Neural cell (in vitro differentiated cells): ENCODE measurements at regions not wholly inside any gene's neighbourhood (a gene's known extent, or its start where the extent isn't known, plus 50 kb on each side); places are given as distances from the start of the nearest gene placed in this dataset.

ENCODE experiments used
- H2AFZ ChIP-seq: fragments of 200-600, 300-800 bp; sonication (generic), shearing (Covaris generic); 2 replicates; pipeline ENCODE4 v1.6.0; 2014; ENCODE audit warnings: low read depth, mild to moderate bottlenecking, antibody characterized with exemption, low read length, moderate library complexity
- H3F3A ChIP-seq: fragments of 200-600 bp; shearing (Covaris generic); 2 replicates; pipeline ENCODE4 v1.6.1; 2016; ENCODE audit warnings: mild to moderate bottlenecking, moderate library complexity, mixed read lengths, antibody characterized with exemption, low read length; ENCODE audit not compliant: insufficient read depth, poor library complexity, severe bottlenecking
- H3K27ac ChIP-seq: fragments of 200-600, 300-800 bp; sonication (generic), shearing (Covaris generic); 2 replicates; pipeline ENCODE4 v1.5.1; 2014; ENCODE audit warnings: mild to moderate bottlenecking, low read length, moderate library complexity
- H3K27me3 ChIP-seq: fragments of 300-800, 200-600 bp; sonication (generic), shearing (Covaris generic); 2 replicates; pipeline ENCODE4 v1.6.0; 2014; ENCODE audit warnings: mild to moderate bottlenecking, low read depth, low read length, moderate library complexity; ENCODE audit not compliant: insufficient read depth
- H3K36me3 ChIP-seq: fragments of 300-800, 200-600 bp; sonication (generic), shearing (Covaris generic); 2 replicates; pipeline ENCODE4 v1.5.1; 2014; ENCODE audit warnings: mild to moderate bottlenecking, antibody characterized with exemption, low read length, moderate library complexity; ENCODE audit not compliant: insufficient read depth
- H3K4me2 ChIP-seq: fragments of 300-800, 200-600 bp; sonication (generic), shearing (Covaris generic); 2 replicates; pipeline ENCODE4 v1.6.0; 2014; ENCODE audit warnings: mild to moderate bottlenecking, low read length
- H3K4me3 ChIP-seq: fragments of 300-800, 200-600 bp; sonication (generic), shearing (Covaris generic); 2 replicates; pipeline ENCODE4 v1.5.1; 2014; ENCODE audit warnings: mild to moderate bottlenecking, low read length, moderate library complexity
- H3K79me2 ChIP-seq: fragments of 200-600 bp; shearing (Covaris generic); replicated peaks from 2 replicates; pipeline ENCODE4 v1.6.0; 2014; ENCODE audit warnings: mild to moderate bottlenecking, low read length, moderate library complexity; ENCODE audit not compliant: insufficient read depth
- H3K9ac ChIP-seq: fragments of 300-800, 200-600 bp; sonication (generic), shearing (Covaris generic); 2 replicates; pipeline ENCODE4 v1.6.1; 2016; ENCODE audit warnings: mild to moderate bottlenecking, low read length, mixed read lengths
- H3K9me2 ChIP-seq: fragments of 200-600 bp; shearing (Covaris generic); 2 replicates; pipeline ENCODE4 v1.6.1; 2016; ENCODE audit warnings: mild to moderate bottlenecking, low read length, mixed read lengths; ENCODE audit not compliant: insufficient read depth
- H3K9me3 ChIP-seq: fragments of 200-600, 300-800 bp; sonication (generic), shearing (Covaris generic); 2 replicates; pipeline ENCODE4 v1.6.1; 2016; ENCODE audit warnings: mild to moderate bottlenecking, mixed run types, low read length, moderate library complexity, mixed read lengths
- H4K20me1 ChIP-seq: fragments of 200-600 bp; shearing (Covaris generic); 2 replicates; pipeline ENCODE4 v1.6.1; 2016; ENCODE audit warnings: mild to moderate bottlenecking, mixed run types; ENCODE audit not compliant: insufficient read depth
- CTCF ChIP-seq: fragments of 450-650 bp; IDR thresholded peaks from 2 replicates; pipeline ENCODE4 v1.5.1; 2014; ENCODE audit warnings: antibody characterized with exemption, mild to moderate bottlenecking, moderate library complexity; ENCODE audit not compliant: poor library complexity, severe bottlenecking
- EP300 ChIP-seq: fragments of 450-650 bp; conservative IDR thresholded peaks from 2 replicates; pipeline ENCODE4 v1.6.1; 2014; ENCODE audit warnings: antibody characterized with exemption, mild to moderate bottlenecking, moderate library complexity; ENCODE audit not compliant: poor library complexity, severe bottlenecking
- EZH2 ChIP-seq: fragments of 200-600, 300-800 bp; shearing (Covaris generic), sonication (generic); IDR thresholded peaks from 2 replicates; pipeline ENCODE4 v1.6.1; 2014; ENCODE audit warnings: antibody characterized with exemption, low read length, borderline replicate concordance, mild to moderate bottlenecking; ENCODE audit not compliant: insufficient read depth, poor library complexity, severe bottlenecking
- MXI1 ChIP-seq: fragments of 450-650 bp; conservative IDR thresholded peaks from 2 replicates; pipeline ENCODE4 v1.6.1; 2014; ENCODE audit warnings: antibody characterized with exemption, mild to moderate bottlenecking; ENCODE audit not compliant: poor library complexity, severe bottlenecking
- POLR2AphosphoS5 ChIP-seq: IDR thresholded peaks from 2 replicates; pipeline ENCODE4 v1.6.1; 2012
- RAD21 ChIP-seq: fragments of 450-650 bp; conservative IDR thresholded peaks from 2 replicates; pipeline ENCODE4 v1.6.1; 2014; ENCODE audit warnings: antibody characterized with exemption, mild to moderate bottlenecking, moderate library complexity
- REST ChIP-seq: IDR thresholded peaks from 2 replicates; pipeline ENCODE4 v1.6.1; 2012; ENCODE audit warnings: borderline replicate concordance
- SMC3 ChIP-seq: fragments of 450-650 bp; conservative IDR thresholded peaks from 2 replicates; pipeline ENCODE4 v1.6.1; 2014; ENCODE audit warnings: antibody characterized with exemption, mild to moderate bottlenecking, moderate library complexity; ENCODE audit not compliant: poor library complexity
- TAF1 ChIP-seq: IDR thresholded peaks from 2 replicates; pipeline ENCODE4 v1.6.1; 2012; ENCODE audit warnings: low read depth

- Histone ChIP-seq H3F3A (no peaks in the 10 kb centered on the region), H3K36me3 (no peaks in the 10 kb centered on the region), H3K9me3 (no peaks in the 10 kb centered on the region), H4K20me1 (no peaks in the 10 kb centered on the region), H3K9me2 (no peaks in the 10 kb centered on the region), H2AFZ (no peak overlapping the region), H3K9ac (no peak overlapping the region), H3K79me2 (no peaks in the 10 kb centered on the region), H3K4me2 (no peak overlapping the region), H3K27ac (no peak overlapping the region), H3K27me3 (no peaks in the 10 kb centered on the region), H3K4me3 (no peak overlapping the region)
- no peak for TF ChIP-seq MXI1
Measured at GRCh38 chr11:21771097-21771496, 421.8 kb upstream of the ANO5 start.

- Histone ChIP-seq H3K9me3 (no peaks in the 10 kb centered on the region), H3K27me3 (no peaks in the 10 kb centered on the region), H3K9me2 (no peaks in the 10 kb centered on the region), H3K4me3 (no peak overlapping the region), H3K9ac (no peak overlapping the region), H3K4me2 (no peak overlapping the region), H3K36me3 (no peaks in the 10 kb centered on the region), H3F3A (no peaks in the 10 kb centered on the region), H4K20me1 (no peaks in the 10 kb centered on the region), H2AFZ (no peak overlapping the region), H3K27ac (no peak overlapping the region), H3K79me2 (no peaks in the 10 kb centered on the region)
- no peak for TF ChIP-seq EP300
- TF ChIP-seq CTCF: no peak
- TF ChIP-seq MXI1: no peak
- no peak for TF ChIP-seq TAF1
- no peak for TF ChIP-seq SMC3
- TF ChIP-seq EZH2: no peak
- TF ChIP-seq POLR2AphosphoS5: no peak
- TF ChIP-seq REST: no peak
- no peak for TF ChIP-seq RAD21
Measured at GRCh38 chr11:21774212-21774611, 418.7 kb upstream of the ANO5 start.

GRCh38 chr11:21775911-21776310 is 417.0 kb upstream of the ANO5 start:
- Histone ChIP-seq H3K4me2 (no peak overlapping the region), H3K36me3 (no peaks in the 10 kb centered on the region), H3K9me2 (no peaks in the 10 kb centered on the region), H3K4me3 (no peak overlapping the region), H3K9me3 (no peaks in the 10 kb centered on the region), H3K27ac (no peak overlapping the region), H3K79me2 (no peaks in the 10 kb centered on the region), H3K9ac (no peak overlapping the region), H3K27me3 (no peaks in the 10 kb centered on the region), H4K20me1 (no peaks in the 10 kb centered on the region), H2AFZ (no peak overlapping the region), H3F3A (no peaks in the 10 kb centered on the region)
- TF ChIP-seq EP300: no peak
